ENCODE measurements at regions not wholly inside any gene's neighbourhood (a gene's known extent, or its start where the extent isn't known, plus 50 kb on each side); places are given as distances from the start of the nearest gene placed in this dataset.

DNA sequence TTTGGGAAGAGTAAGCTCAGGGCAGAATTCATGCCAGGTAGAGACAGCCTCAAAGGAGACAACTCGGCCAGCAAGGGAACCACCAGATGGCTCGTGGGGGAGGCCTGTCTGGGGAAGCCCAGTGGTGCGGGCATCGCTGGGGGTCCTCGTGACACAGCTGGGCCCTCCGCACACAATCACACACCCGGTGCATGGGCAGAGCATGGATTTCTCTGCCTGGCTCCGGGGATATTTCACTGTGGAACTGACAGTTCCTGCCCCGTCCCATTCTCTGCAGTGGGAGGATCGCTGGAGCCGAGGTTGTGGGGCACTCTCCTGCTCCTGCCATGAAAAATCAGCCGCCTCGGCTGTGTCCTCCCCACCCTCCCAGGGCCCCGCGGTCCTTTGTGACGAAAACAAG, 108.0 kb downstream of the CRYAA start:
- no peak for DNase-seq

DNA sequence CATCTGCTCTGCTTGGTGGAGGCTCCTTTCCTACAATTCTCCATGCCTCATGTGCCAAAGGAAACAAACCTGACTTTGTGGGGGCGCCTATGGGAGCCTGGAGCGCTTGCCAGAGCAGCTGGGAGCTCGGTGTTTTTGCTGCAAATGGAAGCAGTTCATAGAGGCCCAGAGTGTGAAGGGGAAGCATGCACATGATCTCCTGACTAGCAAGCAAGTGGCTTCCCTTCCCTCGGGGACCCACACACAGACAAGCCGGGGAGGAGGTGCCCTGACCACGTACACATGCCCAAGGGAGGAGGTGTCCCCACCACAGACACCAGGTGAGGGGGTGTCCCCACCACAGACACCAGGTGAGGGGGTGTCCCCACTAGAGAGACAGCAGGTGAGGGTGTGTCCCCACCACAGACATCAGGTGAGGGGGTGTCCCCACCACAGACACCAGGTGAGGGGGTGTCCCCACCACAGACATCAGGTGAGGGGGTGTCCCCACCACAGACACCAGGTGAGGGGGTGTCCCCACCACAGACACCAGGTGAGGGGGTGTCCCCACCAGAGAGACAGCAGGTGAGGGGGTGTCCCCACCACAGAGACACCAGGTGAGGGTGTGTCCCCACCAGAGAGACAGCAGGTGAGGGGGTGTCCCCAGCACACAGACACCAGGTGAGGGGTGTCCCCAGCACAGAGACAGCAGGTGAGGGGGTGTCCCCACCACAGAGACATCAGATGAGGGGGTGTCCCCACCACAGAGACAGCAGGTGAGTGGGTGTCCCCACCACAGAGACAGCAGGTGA, 106.8 kb downstream of the CRYAA start:
- DNase-seq, result no peak

DNA sequence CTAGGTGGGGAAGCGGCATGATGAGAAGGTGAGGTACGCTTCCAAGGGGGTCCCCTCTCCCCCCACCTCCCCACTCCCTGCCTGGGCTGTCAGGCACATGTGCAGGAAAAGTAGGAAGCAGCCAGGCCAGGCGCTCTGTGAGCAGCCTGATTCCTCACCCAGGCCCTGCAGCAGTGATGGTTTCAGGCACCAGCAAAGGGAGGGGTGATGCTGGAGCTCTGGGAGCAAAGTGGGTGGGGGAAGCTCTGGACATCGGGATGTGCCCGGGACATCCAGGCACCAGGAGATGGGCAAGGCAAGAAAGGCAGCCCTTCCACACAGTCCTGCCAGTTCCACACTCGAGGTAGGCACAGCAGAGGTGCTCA, 106.1 kb downstream of the CRYAA start:
- no peak for DNase-seq

DNA sequence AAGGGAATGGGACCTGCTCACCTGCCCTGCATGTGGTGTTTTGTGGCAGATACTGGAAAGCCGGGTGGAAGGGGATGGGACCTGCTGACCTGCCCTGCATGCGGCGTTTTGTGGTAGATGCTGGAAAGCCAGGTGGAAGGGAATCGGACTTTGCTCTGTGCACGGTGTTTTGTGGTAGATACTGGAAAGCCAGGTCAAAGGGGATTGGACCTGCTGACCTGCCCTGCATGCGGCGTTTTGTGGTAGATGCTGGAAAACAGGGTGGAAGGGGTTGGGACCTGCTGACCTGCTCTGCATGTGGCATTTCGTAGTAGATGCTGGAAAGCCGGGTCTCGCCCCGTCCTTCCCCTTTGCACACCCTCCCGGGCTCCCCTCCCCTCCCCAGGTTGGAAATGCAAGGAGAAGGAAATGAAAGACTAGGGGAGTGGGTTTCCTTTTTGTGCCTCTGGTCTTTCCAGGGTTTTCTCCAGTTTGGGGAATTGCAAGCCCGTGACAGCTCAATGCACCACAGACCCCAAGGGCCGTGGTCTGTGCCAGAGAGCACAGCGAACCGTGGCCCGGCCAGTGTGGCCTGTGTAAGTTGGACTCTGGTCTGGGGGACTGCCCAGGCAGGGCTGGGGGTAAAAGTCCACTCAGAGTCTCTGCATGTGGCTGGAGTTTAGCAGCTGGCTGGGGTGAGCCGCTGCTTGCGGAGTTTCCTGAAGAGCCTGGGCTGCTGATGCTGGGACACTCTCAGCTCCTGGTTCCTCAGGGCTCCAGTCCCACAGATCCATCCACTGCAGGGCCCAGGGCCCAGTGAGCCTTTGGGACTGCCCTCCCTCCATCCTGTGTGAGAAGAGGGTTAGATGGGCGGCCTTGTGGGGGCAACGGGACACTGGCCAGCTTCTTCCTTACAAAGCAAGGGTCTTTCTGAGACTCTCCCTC, 105.5 kb downstream of the CRYAA start:
- no peak for DNase-seq

DNA sequence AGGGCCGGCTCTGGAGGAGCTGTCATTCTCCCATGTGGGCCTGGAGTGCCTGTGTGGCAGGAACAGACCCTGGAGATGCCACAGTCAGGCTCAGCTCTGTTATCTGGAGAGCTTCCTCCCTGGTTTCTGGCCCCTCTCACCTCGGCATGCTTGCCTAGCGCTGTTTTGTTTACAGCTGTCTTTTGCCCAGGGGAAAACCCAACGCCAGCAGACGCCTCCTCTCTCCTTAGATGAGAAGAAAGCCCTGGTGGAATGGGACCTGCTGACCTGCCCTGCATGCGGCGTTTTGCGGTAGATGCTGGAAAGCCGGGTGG, 104.9 kb downstream of the CRYAA start:
- DNase-seq, result no peak

DNA sequence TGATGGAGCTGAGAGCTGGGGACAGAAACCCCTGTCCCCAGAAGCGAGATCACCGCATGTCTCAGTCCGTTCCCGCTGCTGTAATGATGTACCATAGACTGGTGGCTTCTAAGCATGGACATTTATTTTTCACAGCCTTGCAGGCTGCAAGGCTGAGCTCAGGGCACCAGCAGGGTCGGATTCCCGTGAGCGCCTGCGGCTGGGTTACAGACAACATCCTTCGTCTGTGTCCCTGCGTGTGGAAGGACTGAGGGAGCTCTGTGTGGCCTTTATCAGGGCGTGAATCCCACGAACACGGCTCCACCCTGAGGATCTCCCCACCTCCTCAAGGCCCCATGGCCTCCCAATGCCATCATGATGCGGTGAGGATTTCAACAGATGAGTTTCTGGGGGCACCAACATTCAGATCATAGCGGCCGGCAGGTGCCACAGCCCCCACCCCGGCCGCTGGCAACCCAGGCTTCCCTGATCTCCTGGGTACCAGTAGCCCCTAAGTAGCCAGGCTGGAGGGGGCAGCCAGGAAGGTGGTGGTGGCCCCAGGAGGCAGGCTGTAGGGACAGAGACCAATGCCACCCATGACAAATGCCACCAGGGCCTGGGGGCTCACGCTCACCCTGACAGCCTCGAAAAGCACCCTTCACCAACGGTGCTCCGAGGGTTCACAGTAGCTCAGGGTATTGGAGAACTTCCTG, 104.4 kb downstream of the CRYAA start:
- DNase-seq, result no peak

DNA sequence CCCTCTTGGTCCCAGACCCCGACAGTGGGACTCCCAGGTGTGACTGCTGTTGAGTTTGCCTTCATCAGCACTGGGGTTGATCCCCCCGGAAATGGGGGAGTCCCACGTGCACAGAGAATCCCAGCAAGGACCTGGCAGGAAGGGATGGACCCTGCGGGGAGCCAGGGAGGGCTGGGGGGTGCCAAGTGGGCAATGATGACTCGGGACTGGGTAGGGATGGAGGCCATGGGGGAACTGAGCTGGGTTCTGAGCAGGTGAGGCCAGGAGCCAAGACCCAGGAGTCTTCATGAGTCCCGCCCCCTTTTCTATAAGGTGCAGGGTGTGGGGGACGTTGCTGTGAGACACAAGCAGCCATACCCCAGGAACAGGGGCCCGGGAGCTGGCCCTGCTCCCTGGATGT, 103.8 kb downstream of the CRYAA start:
- DNase-seq, result no peak

DNA sequence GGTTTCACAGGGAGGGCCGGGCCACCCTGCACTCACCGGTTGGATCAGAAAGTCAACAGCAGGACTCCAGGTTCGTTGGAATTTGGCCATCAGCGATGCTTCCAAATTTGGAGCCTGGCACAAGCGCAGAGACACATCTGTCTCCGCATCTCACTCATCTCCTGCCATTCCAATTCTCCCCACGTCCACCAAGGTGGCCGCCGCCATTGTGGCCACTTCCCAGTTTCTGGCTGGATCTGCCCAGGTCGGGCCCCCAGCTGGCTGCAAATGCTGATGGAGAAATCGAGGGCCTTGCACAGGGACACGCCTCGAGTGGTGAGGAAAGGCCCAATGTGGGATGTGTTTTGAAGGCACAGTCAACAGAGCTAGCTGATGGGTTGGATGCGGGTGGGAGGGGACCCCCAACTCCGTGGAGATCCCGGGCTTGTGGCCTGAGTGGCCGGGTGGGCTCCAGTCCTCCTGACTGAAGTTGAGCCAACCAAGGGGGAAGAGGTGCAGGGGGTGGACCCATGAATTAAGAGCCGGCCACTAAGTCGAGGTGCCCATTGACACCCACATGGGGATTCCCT, 102.7 kb downstream of the CRYAA start:
- DNase-seq, result no peak

DNA sequence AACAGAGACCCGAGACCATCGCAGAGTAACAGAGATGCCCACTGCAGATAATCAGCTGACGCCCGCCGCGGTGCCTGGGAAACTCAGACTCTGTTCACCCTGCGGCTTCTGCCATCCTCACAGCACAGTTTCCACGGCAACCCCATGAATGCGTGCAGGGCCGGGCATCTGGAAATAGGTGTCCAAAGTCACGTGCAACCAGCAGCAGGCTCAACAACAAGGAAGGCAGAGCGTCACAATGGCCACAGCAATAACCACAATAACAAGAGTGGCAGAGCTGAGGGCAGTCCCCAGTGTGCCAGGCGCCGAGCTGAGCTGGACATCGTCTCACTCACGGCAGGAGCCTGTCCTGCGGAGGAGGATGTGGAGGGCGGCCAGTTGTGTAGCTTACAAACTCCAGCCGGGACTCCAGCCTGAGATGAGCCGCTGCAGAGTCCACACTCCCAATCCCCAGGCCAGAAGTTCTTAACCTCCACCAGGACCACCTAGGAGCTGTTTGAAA, 102.0 kb downstream of the CRYAA start:
- DNase-seq, result no peak

DNA sequence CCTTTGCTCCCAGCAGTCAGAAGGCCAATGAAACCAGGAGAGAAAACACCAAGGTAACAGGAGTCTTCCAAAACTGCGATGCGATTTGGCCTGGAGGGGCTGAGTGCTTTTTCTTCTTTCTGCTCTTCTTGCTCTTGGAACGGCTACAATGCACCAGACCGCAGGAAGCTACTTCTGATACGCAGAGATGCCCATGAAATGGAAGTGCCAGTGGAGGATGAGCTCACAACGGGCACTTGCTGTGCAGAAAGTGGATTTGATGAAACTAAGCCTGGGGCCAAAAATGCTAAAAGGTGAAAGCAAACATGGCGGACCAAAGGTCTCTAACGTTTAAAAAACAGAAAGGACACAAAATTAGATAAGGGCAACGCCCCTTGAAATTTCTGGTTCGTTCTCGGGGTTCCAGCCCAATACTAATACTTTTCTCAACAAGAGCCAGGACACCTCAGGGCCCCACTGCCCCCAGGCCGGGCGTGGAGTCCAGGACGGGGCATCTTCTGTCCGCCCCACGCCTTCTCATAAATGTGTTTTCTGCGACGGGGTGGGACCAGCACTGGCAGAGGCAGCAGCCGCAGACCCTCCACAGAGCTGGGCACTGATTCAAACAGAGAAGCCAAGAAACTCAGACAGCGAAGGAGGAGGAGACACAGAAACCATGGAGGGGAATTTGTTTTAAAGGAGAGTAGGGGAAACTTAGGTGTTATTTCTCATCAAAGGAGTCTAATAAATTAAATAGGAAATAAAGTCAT, 101.3 kb downstream of the CRYAA start:
- no peak for DNase-seq

DNA sequence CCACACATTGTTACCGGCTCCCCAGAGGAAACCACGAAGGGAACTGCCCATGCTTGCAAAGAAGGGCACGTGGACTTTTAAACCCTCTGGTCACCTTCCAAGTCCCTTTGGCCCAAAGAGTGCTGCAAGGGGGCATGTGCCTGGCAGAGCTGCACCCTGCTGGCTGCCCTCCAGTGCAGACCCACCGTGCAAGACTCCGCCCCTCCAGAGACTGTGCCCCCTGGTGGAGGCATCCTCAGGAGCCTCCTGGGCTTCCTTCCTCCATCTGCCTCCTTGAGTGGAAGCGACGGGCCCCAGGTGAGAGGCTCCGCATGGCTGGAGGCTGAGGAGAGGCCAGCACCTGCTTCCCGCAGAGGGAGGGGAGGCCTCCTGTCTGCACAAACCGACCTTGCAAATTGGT, 100.6 kb downstream of the CRYAA start:
- no peak for DNase-seq

DNA sequence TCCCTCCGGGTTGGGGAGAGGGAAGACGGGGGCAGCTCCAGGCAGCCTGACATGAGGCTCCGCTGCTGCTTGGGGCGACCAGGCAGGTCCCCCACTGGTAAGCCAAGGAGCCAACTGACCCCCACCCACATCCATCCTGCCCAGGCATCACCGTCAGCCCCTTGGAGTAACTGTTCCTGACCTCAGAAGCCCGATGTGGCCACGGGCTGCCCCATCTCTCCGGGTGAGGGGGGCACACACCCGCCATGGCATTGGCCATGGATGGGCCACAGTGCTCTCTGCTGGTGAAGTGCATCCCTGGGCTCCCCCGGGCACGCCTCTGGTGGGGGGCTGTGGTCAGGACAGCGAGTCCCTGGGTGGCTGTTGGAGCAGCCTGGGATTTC, 100.0 kb downstream of the CRYAA start:
- no peak for DNase-seq

DNA sequence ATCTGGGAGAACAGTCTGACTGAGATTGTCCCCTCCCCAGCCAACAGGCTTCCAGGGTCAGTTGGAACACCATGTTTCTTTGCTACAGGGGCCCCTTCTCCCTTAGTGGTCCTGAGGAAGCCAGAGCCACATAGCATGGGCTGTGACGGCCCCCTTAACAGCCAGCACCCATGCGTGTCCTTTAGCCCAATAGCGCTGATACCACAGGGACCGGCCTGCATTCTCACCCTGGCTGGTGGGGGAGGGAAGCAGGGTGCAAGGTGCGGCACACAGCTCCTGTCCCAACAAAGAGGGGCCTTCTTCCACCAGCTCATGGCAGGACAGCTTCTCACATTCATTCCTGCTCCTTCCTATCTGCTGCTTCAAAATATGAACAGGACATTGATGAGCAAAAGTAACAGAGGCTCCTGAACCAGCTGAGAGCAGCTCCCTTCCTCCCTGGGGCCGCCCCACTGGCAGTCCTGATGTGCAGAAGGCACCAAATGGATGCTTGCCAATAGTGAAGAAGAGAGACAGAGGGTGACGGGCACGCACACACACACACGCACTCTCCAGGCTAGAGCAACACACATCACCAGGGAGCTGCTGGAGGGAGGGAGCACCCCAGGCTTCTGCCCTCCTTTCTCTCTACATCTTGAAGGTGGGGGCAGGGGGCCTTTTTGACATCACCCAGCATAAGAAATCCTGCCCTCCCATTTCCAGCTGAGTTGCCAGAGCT, 99.4 kb downstream of the CRYAA start:
- no peak for DNase-seq

DNA sequence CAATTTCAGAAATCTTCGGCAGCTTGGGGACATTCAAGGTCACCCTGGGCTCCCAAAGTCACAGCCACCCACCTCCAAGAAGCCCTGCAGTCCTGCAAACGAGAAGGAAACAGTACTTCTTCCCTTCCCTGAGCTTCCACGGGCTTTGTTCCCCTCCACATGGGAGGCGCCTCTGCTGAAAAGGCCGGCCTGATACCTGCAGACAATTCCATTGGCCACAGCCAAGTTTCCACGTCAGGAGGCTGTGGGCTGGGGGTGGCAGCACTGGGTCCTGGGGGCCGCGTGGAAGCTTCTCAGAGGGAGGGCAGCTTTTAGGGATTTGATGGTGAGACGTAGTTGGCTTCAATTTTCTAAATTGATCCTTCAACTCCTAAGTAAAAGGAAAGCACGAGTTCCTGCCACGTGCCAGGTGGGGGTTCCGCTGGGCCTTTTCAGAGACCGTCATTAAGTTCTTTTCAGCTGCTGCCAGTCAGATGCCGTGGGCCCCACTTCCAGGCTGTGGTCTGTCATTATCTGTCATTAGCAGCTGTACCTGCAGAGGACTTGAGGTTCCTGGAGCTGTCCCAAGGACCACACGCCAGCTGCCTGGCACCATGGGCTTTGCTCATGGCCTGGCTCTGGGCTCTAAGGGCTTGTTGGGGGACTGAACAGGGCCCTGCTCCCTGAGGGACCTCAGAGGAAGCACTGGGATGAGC, 98.7 kb downstream of the CRYAA start:
- DNase-seq, result no peak

DNA sequence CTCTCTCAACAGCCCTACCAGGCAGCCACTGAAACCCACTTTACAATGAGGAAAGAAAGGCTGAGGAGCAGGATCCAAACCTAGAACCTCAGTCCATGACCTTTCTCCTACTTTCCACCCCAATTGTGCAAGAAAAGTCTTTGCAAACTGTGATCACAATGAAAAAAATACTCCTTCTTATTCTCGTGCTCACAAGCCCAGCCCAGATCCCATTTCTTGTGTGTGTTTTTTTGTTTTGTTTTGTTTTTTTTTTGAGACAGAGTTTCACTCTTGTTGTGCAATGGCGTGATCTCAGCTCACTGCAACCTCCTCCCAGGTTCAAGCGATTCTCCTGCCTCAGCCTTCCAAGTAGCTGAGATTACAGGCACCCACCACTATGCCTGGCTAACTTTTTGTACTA, 97.7 kb downstream of the CRYAA start:
- no peak for DNase-seq

DNA sequence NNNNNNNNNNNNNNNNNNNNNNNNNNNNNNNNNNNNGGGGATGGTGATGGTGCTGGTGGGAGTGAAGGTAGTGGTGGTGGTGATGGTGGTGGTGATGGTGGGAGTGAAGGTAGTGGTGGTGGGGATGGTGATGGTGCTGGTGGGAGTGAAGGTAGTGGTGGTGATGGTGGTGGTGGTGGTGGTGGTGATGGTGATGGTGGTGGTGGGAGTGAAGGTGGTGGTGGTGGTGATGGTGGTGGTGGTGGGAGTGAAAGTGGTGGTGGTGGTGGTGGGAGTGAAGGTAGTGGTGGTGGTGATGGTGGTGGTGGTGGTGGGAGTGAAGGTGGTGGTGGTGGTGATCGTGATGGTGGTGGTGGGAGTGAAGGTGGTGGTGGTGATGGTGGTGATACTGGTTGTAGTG, 93.6 kb downstream of the CRYAA start:
- DNase-seq, result no peak
